Heart left ventricle (tissue), 16 donors: ENCODE measurements at regions not wholly inside any gene's neighbourhood (a gene's known extent, or its start where the extent isn't known, plus 50 kb on each side); places are given as distances from the start of the nearest gene placed in this dataset.

Experiments used
- ATAC-seq, 4 donors: fragments of 200-7000 bp; cut with Tn5 transposase; one replicate each; pipeline ENCODE4 v1.9.1; 2020 to 2022; ENCODE audit warnings: moderate library complexity in 4 of 4, mild to moderate bottlenecking in 3 of 4, moderate number of reproducible peaks in 1 of 4
- DNase-seq, 5 donors: peaks; one replicate each; pipeline ENCODE4 v3.0.0-alpha.2; 2020
- H3K27ac ChIP-seq, 12 donors: fragments of 200-600 bp; sonication (generic) in 4 of 12; one replicate each; pipeline versions ENCODE4 v1.5.0 to v1.8.0; 2016 to 2022; ENCODE audit warnings: mild to moderate bottlenecking in 2 of 12
- H3K27me3 ChIP-seq, 9 donors: fragments of 200-600 bp; sonication (generic) in 2 of 9; one replicate each; pipeline versions ENCODE4 v1.5.1 to v1.8.0; 2016 to 2022; ENCODE audit warnings: mild to moderate bottlenecking in 3 of 9
- H3K36me3 ChIP-seq, 9 donors: fragments of 200-600 bp; sonication (generic) in 2 of 9; one replicate each; pipeline versions ENCODE4 v1.5.0 to v1.8.0; 2018 to 2022; ENCODE audit warnings: mild to moderate bottlenecking in 2 of 9
- H3K4me1 ChIP-seq, 12 donors: fragments of 200-600 bp; sonication (generic) in 4 of 12; one replicate each; pipeline versions ENCODE4 v1.5.0 to v1.8.0; 2016 to 2022; ENCODE audit warnings: mild to moderate bottlenecking in 3 of 12
- H3K4me3 ChIP-seq, 12 donors: fragments of 200-600 bp; sonication (generic) in 4 of 12; one replicate each; pipeline versions ENCODE4 v1.5.0 to v1.8.0; 2017 to 2022; ENCODE audit warnings: mild to moderate bottlenecking in 9 of 12, moderate library complexity in 4 of 12
- H3K9me3 ChIP-seq, 12 donors: fragments of 200-600 bp; sonication (generic) in 4 of 12; one replicate each; pipeline versions ENCODE4 v1.5.0 to v1.8.0; 2016 to 2022; ENCODE audit warnings: mild to moderate bottlenecking in 1 of 12
- CTCF ChIP-seq, 12 donors: fragments of 200-600 bp; sonication (generic) in 4 of 12; IDR thresholded peaks; one replicate each; pipeline versions ENCODE4 v1.5.0 to v1.8.0; 2018 to 2022; ENCODE audit warnings: antibody characterized with exemption in 12 of 12, mild to moderate bottlenecking in 5 of 12
- POLR2A ChIP-seq, 2 donors: fragments of 450-650 bp; IDR thresholded peaks; one replicate each; pipeline ENCODE4 v1.6.1; 2017; ENCODE audit warnings: antibody characterized with exemption in 2 of 2, mild to moderate bottlenecking in 2 of 2, moderate library complexity in 2 of 2
- WGBS, 4 donors: extraction: QIAGEN DNeasy Blood & Tissue Kit in 2 of 4; methylation state at CpG; one replicate each; pipeline versions ENCODE4 v1.1.5 to v1.1.7; 2013 to 2018; 5-methylcytosine and 5-hydroxymethylcytosine counted together
- intact Hi-C, 10 donors: fragments of 100-400 bp; cut with DNase I; formaldehyde crosslinking; loops; one replicate each; pipeline versions ENCODE4 v1.11.1 to v1.14.2; 2022
- donor health status: ischemic (EF 13 %, LVEDD 7.1; RV severe dilation, severe dysfunction).
- donor health status: healthy with polysubstance abuse.
- donor health status: DM: no; HTN: yes; CAD: no.
- donor health status: DM: no; HTN: no; CAD: no.
- donor health status: ischemic (EF 25% LVEDD 6.9; RV normal size, moderate dysfunction).
- donor health status: ischemic (EF 25% LVEDD 5.7; RV mildly dilated, moderate dysfunction).
- donor health status: healthy.
- donor health status: DM: yes; HTN: yes; CAD: no.
- donor health status: ischemic (EF 35%, LVEDD 5.7; RV mildly dilated, moderate dysfunction).
- donor health status: nonischemic (EF 11% LVEDD 7.7; RV severe dilation, severe dysfunction).
- donor health status: DM: yes; HTN: yes; CAD: no.
- donor health status: PGD.
- donor health status: ischemic (EF 29% LVEDD 5.4; RV normal size, mild dysfunction).
- donor health status: nonischemic (EF 23%, LVEDD 6.1; RV moderate dilation, normal function).

GRCh38 chr7:133139801-133140200 lies 57.9 kb upstream of the CHCHD3 start:
- ATAC-seq (no peak), DNase-seq (no peak)
- intact Hi-C loops = loop anchor here in 1 of 10 donors (10.0 kb wide), 1 partner anchor 55 kb away; no protein-coding TSS in a partner anchor
- 47 to 63% (median 60%) methylated on average over 4 of the region's 4 CpGs for WGBS, 4 donors
- no peak overlapping the region for H3K27ac ChIP-seq
- H3K9me3 ChIP-seq = no peaks in the 10 kb centered on the region
- no peak for TF ChIP-seq POLR2A (IDR thresholded peaks at IDR 0.05)
- TF ChIP-seq CTCF (IDR thresholded peaks at IDR 0.05) = no peak
- H3K4me1 ChIP-seq = no peaks in the 10 kb centered on the region
- H3K4me3 ChIP-seq = no peak overlapping the region
- no peaks in the 10 kb centered on the region for H3K36me3 ChIP-seq
- peaks cover 0 to 7% (median 0%) of the 10 kb centered on the region in 9 donors for H3K27me3 ChIP-seq

GRCh38 chr7:133140994-133141595 lies 59.2 kb upstream of the CHCHD3 start:
- TF ChIP-seq CTCF (IDR thresholded peaks at IDR 0.05) (no peak), POLR2A (IDR thresholded peaks at IDR 0.05) (no peak)
- Histone ChIP-seq H3K4me3 (no peak overlapping the region), H3K4me1 (no peaks in the 10 kb centered on the region), H3K27me3 (peaks cover 0 to 7% (median 0%) of the 10 kb centered on the region in 9 donors), H3K9me3 (no peaks in the 10 kb centered on the region), H3K27ac (no peak overlapping the region), H3K36me3 (no peaks in the 10 kb centered on the region)
- WGBS, 4 donors = 76 to 88% (median 80%) methylated on average over 8 of the region's 8 CpGs
- no peak for DNase-seq
- intact Hi-C loops = no loop called here
- no peak for ATAC-seq

GRCh38 chr7:133150760-133151159 lies 68.9 kb upstream of the CHCHD3 start:
- DNase-seq = no peak
- intact Hi-C loops = no loop called here
- ATAC-seq = no peak
- no peaks in the 10 kb centered on the region for H3K4me1 ChIP-seq
- TF ChIP-seq CTCF (IDR thresholded peaks at IDR 0.05) = no peak
- no peak for TF ChIP-seq POLR2A (IDR thresholded peaks at IDR 0.05)
- 45 to 48% (median 45%) methylated on average over 3 of the region's 3 CpGs for WGBS, 4 donors
- no peak overlapping the region for H3K4me3 ChIP-seq
- no peaks in the 10 kb centered on the region for H3K36me3 ChIP-seq
- peaks cover 0 to 5% (median 0%) of the 10 kb centered on the region in 9 donors for H3K27me3 ChIP-seq
- H3K9me3 ChIP-seq = peaks cover 0 to 4% (median 0%) of the 10 kb centered on the region in 12 donors
- H3K27ac ChIP-seq = no peak overlapping the region

- no peak overlapping the region for H3K27ac ChIP-seq
- no peak for ATAC-seq
- H3K4me3 ChIP-seq = no peak overlapping the region
- WGBS, 4 donors = 77 to 92% (median 80%) methylated on average over 1 of the region's 1 CpG
- no peaks in the 10 kb centered on the region for H3K4me1 ChIP-seq
- TF ChIP-seq POLR2A (IDR thresholded peaks at IDR 0.05) = no peak
- TF ChIP-seq CTCF (IDR thresholded peaks at IDR 0.05) = no peak
- DNase-seq = no peak
- intact Hi-C loops = no loop called here
- H3K9me3 ChIP-seq = no peaks in the 10 kb centered on the region
- H3K27me3 ChIP-seq = peaks cover 0 to 4% (median 0%) of the 10 kb centered on the region in 9 donors
- H3K36me3 ChIP-seq = no peaks in the 10 kb centered on the region
Observed at GRCh38 chr7:133152875-133153274, 71.0 kb upstream of the CHCHD3 start.
